HL-60 (cell line): ENCODE measurements at regions not wholly inside any gene's neighbourhood (a gene's known extent, or its start where the extent isn't known, plus 50 kb on each side); places are given as distances from the start of the nearest gene placed in this dataset.

Experiments
- CTCF ChIP-seq: IDR thresholded peaks from one replicate; pipeline ENCODE4 v1.5.1; 2011; ENCODE audit warnings: low read length, control low read depth, inconsistent platforms; ENCODE audit not compliant: insufficient read depth
- POLR2AphosphoS5 ChIP-seq: IDR thresholded peaks from 2 replicates; pipeline ENCODE4 v1.6.1; 2012; ENCODE audit warnings: low read depth
- SPI1 ChIP-seq: IDR thresholded peaks from 2 replicates; pipeline ENCODE4 v1.6.1; 2012; ENCODE audit warnings: low read depth, mild to moderate bottlenecking, borderline replicate concordance

GRCh38 chr20:11431621-11432020 lies 486.1 kb upstream of the BTBD3 start:
- TF ChIP-seq CTCF = no peak
- TF ChIP-seq POLR2AphosphoS5 = no peak
- TF ChIP-seq SPI1 = no peak
